GM19467 (cell line): ENCODE measurements at regions not wholly inside any gene's neighbourhood (a gene's known extent, or its start where the extent isn't known, plus 50 kb on each side); places are given as distances from the start of the nearest gene placed in this dataset.
"Not testable (repeated sequence)": the region's sequence is repeated elsewhere in the genome, so short reads cannot be mapped to it uniquely, and the experiment has no call there.

Experiments
- ATAC-seq: cut with Tn5 transposase; IDR thresholded peaks from one replicate; pipeline ENCODE4 v1.9.1; 2021; ENCODE audit warnings: mild to moderate bottlenecking, moderate library complexity; ENCODE audit not compliant: unreplicated experiment

DNA sequence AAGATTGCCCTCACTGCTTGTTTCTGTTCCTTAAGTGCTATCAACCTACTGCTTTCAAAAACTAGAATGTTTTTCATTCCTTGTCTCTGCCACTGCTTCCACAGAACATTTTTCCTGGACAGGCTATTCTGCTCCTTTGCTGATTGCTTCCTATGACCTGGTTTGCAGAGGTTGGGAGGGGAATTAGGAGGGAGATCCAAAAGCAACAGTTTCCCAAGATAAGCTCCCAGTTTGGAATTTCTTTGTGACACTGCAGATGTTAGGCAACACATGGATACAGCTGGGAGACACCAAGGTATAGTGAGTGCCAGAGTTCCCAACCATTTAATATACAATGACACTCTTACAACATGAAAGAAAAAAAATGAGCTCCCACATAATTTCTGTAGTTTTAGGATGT is 1036.5 kb downstream of the ROBO2 start:
- ATAC-seq: no peak

DNA sequence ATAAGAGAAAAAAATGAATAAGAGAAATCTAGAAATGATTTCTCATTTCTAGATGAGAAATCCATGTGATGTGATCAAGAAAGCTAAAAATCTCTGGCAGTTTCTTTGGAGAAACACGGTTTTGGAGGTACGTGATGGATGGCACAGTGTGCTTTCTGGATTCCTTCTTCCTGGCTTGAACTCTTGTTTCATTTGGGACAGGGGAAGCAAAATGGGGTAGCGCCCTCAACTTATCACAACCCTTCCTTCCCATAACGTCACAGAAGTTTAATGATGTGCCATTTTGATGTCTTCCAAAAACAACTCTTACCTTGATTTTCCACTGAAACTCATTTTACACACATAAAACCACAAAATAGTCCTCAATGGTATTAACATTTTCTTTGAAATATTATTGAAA is 1037.3 kb downstream of the ROBO2 start:
- ATAC-seq: no peak

DNA sequence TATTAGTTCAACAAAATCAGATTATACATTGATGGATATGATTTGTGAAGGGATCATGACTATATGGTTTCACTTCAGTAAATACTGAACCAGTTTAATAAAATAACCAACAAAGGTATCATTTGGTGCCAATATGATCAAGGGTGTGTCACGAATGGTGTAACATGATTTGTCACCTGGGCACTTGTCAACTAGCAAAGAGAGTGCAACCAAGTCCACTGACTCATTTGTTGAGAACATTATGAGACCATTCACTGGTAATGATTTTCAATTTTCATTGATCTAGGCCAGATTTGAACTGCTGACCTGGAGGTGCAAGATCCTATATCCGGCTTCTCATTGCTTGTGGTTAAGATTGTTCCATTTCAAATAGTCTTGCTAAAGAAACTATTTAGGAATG is 1037.9 kb downstream of the ROBO2 start:
- no peak for ATAC-seq

DNA sequence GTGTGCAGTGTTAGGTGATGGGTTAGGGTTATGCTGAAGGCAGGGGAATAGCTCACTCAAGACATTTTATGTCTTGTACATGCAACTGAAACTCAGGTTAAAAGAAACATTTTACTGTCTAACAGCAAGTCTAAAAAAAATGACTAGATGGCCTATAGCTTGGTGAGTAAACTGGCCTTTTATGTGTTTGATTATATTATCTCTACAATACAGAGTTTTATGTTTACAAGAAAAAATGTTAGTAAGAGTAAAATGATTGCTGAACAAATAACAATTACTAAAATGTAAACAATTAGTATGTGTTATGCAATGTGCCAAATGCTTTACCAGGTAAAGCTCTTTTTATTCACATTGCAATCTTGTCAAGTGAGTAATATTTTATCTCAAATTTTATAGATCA is 1039.6 kb downstream of the ROBO2 start:
- no peak for ATAC-seq

DNA sequence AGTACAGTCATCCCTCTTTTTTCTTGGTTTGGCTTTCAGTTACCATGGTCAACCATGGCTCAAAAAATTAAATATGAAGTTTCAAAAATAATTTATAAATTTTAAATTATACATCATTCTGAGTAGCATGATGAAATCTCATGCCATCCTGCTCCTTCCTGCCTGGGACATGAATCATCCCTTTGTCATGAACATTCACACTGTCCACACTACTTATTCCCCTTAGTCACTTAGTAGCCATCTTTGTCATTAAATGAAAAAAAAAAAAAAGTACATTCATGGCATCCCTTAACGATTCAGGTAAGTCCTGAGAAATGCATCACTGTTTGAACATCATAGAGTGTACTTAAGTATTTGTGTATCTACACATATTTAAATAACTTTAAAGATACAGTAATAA is 1046.3 kb downstream of the ROBO2 start:
- ATAC-seq: no peak

DNA sequence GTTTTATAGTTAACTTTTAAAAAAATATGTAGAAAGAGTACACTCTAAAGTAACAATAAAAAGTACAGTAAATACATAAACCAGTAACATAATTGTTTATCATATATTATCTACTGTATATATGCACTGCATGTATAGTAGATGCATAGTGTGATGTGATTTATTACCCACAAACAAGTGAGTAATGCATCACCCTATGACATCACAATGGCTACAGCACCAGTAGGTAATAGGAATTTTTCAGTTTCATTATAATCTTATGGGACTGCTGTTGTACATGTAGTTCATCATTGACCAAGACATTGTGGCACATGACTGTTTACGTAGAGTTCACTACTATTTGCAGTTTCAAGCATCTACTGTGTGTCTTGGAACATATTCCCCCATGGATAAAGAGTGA is 1047.2 kb downstream of the ROBO2 start:
- ATAC-seq: no peak

DNA sequence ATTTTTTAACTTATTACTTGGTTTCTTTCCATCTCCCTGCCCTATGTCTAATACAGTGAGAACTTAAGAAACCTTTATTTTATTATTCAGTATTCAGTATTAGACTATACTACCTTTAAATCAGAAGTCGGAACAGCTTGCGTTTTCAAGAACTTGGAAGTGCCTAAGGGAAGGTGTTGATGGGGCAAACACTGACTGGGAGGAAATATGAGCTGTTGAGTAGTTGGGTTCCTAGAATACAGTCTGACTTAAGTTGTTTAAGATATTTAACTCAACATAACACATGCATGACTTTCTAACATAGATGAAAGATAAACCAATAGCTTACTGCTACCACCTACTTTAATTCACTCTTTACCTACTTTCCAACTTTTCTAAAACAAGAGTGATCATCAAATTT is 1048.1 kb downstream of the ROBO2 start:
- no peak for ATAC-seq

DNA sequence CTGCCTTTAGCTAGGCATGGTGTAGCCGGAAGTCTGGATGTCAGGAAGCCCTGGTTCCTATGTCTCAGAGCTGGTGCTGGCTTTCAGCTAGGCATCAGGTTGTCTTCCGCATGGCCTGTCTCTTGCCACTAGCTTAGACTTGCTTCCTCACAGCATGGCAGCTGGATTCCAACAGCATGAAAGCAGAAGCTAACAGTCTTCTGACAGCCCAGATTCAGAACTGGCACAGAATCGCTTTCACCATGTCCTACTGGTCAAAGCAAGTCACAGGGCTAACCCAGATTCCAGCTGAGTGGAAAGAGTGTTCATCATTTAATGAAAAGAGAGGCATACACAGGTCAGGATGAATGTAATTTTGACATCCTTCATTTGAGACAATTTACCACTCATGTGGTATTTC is 1050.5 kb downstream of the ROBO2 start:
- no peak for ATAC-seq

DNA sequence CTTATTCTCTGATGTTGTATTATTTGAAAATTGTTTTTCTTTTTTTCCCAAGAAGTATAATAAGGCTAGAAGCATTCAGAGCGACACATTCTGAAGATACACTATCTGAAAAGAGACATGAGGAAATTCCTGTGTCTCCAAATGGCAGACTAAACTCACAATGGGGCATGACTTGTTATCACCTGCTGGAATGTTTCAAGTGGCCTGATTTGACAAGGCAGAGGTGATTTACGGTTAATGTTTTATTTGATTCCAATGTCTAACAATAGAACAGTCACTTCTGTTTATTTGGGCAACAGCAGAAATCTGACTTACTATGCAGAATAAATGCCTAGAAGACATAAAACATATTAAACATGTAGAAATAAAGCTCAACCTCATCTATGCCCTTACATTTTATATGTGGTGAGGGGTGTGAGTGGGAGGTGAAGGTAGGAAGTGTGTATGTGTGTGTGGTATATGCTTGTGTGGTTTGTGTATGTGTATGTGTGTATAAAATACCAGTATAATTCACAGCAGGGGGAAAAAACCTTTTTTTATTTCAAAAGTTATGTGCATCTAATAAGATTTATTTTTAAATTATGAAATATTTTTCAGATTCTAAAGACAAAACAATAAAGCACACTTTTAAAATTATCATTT is 1051.7 kb downstream of the ROBO2 start:
- no peak for ATAC-seq

DNA sequence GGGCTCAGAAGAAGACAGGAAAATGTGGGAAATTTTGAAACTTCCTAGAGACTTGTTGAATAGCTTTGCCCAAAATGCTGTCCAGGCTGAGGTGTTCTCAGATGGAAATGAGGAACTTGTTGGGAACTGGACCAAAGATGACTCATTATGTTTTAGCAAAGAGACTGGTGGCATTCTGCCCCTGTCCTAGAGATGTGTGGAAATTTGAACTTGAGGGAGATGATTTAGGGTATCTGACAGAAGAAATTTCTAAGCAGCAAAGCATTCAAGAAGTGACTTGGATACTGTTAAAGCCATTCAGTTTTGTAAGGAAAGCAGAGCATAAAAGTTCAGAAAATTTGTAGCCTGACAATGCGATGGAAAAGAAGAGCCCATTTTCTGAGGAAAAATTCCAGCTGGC is 1052.7 kb downstream of the ROBO2 start:
- ATAC-seq: not testable (repeated sequence)

DNA sequence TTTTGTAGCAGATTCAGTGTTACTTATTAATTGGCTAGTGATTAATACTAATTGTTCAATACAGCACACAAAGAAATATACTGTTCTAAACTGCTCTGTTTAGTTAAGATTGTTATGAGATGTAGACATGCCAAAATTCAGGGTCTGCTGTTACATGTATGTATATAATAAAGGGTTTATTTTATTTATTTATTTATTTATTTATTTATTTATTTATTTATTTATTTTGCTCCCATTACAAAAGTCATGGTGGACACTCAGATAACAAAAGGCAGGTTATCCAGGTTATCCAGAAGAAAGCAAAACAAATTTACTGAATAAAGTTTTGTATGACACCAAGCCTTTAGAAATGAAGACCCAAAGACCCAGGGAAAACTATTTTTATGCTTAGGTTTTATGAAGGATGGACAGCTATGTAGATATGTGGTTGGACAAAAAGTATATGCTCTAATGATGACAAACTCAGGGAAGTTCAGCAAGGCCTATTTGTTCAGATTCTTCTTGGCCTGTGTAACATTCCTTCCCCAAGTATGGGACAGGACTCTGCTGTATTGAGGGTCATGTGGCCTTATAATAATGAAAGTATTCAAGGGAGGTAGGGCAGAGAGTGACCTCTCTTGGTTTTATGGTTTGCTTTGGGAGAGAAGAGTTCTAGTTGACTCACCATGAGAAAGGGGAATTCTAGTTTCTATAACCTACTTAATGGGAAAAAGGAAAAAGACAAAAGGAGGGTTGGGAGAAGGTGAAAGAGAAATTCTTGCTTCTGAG is 1056.8 kb downstream of the ROBO2 start:
- no peak for ATAC-seq

DNA sequence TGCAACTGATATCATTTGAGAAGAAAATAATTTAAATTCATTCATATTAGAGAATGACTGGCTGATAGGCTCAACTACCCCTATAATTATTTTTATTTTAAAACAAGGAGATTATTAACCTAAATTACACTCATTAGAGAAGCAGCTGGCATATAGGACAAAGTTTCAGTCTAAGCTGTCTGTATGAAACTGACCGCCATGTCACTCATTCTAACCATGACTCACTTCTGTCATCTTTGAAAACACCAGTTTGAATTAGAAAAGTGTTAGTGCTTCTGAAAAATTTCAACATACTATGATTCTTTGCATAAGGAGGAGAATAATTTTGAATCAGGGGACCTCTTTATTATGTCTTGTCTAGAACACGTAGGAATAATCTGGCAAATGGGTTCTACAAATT is 1058.5 kb downstream of the ROBO2 start:
- no peak for ATAC-seq

DNA sequence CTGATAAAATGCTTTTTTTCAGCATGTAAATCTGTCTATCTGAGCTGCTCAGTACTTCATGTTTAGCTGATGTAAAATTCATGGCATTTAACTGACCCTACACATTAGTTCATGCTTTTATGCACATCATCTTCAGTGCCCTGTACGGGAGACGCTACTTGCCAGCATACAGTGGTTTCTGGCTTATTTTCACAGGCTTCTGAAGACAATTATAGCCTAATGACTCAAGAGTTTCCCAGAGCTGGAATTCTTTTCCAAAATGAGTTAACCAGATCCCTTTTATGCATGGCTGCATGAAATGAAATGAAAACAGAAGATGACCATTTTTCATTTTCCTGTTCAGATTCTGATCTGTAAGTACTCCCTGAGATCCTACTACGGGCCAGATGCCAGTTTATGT is 1061.5 kb downstream of the ROBO2 start:
- no peak for ATAC-seq

DNA sequence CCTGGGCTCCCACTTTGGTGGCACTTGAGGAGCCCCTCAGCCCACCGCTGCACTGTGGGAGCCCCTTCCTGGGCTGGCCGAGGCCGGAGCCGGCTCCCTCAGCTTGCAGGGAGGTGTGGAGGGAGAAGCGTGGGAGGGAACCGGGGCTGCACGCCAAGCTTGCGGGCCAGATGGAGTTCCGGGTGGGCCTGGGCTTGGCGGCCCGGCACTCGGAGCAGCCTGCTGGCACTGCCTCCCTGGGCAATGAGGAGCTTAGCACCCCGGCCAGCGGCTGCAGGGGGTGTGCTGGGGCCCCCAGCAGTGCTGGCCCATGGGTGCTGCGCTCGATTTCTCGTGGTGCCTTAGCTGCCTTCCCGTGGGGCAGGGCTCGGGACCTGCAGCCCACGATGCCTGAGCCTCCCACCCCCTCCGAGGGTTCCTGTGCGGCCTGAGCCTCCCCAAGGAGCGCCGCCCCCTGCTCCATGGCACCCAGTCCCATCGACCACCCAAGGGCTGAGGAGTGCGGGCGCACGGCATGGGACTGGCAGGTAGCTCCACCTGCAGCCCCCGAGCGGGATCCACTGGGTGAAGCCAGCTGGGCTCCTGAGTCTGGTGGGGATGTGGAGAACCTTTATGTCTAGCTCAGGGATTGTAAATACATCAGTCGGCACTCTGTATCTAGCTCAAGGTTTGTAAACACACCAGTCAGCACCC is 1068.5 kb downstream of the ROBO2 start:
- ATAC-seq: not testable (repeated sequence)

DNA sequence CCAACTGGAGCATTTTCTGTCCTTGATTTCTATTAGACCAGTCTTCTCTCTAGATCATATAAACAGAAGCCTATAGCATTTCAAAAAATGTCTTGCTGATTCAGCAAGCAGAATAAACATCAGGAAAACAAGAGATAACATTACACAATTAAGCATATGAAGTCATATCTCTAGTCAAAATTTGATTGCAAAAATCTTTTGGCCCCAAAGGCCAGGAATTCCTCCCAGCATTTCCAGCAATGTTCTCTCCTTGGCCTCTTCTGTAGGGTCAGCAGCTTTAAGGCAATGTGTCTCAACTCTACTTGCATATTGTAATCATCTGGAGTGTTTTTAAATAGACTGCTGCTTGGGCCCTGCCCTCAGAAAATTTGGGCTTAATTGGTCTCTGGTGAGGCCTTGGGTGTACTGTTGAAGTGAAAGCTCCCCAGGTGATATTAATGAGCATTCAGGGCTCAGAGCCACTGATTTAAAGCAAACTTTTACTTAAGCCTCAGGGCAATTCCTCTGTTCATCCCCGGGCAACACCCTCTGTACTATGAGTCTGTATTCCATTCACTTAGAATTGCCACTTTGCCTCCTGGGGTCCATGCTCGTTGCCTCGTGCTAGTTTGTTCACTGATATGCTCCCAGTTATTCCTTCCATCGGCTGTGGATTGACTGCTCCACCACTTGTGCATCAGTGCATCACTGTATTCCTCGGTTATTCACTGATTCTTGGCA is 1072.6 kb downstream of the ROBO2 start:
- no peak for ATAC-seq

DNA sequence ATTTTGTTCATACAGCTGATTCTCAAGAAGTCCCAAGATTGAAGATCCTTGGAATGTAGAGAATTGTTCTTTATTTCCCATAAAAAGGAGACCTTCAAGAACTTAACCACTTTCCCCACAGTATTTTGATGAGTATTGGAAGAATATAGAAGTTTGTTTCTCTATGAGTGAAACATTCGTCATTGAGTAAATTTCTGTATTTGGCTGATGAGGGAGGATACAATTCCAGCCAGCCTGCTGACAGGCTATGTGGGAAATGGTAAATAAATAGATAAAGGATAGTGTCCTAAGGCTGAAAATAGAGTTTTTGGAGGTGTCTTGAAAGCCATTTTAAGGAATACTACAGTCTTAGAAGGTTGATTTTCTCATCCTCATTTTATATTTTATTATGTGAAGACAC is 1076.1 kb downstream of the ROBO2 start:
- no peak for ATAC-seq

DNA sequence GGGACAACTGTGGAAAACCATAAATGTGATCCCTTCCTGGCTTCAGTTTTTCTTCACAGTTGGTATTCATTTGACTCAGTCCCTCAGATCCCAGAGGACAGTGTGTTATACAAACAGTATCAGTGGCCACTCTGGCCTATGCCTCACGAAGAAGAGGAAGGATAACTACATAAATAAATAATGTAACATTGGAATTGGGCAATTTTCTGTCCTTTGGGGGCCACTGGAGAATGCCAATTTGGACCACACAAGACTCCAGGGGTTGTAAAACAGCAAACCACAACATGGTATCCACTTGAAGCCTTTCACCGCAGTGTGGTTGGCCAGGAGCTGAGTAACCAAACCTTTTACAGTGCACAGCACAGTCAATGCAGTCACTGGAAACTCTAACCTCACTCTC is 1077.0 kb downstream of the ROBO2 start:
- no peak for ATAC-seq

DNA sequence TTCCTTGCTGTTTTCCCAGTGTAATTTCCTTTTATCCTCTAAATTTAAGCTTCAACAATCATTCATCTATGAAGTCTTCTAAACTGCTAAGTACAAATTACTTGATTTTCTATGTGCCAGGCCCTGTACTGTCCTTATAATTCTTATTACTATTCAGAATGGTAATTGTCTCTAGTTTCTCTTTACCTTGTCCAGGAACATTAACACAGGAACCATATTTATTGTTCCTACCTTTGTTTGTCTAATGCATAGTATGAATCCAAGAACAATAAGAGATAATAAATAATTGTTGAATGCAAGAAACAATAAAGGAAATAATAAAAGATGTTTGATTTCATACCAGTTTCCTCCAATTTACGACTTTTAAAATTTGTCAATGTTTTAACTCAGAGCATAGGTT is 1083.2 kb downstream of the ROBO2 start:
- no peak for ATAC-seq

DNA sequence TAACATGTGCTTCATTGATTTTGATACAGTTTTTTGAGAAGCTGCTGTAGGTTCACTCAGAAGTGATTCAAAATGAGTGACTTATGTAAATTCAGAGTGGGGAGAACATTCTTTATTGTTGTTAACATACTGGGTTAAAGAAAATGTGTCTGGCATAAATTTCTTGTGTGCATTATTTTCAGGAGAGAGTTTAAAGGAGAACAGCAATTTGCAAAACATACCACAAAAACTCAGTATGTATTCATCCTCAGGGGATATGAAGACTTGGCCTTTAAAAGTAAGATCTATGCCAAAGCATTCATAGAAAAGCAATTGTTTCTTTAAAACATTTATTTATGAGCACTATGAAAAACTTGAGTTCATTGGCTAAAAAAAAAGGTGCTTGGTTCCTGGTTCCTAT is 1089.8 kb downstream of the ROBO2 start:
- no peak for ATAC-seq

DNA sequence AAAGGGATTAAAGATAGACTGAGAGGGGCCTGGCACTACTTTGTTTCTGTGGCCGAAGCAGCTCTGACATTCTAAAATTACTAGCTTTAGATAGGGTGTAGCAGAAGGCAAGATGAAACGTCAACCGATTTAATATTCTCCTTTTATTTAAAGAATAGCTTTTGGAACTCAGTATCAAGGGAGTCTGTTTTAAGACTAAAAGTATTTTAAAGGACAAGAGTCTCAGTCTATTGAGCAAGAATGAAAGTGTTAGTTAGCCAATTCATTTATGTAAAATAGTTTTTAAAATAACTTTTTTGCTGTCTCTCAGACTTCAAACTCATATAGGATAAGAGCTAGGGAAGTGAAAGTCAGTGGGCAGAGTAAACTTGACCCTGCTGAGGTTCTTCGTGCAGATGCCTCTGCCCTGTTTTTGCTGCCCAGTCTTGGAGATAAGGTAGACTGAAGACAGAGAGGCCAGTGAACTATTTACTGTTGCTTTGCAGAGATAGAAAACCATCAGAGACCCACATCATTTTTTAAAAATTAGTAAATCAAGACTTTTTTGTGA is 1090.9 kb downstream of the ROBO2 start:
- no peak for ATAC-seq

DNA sequence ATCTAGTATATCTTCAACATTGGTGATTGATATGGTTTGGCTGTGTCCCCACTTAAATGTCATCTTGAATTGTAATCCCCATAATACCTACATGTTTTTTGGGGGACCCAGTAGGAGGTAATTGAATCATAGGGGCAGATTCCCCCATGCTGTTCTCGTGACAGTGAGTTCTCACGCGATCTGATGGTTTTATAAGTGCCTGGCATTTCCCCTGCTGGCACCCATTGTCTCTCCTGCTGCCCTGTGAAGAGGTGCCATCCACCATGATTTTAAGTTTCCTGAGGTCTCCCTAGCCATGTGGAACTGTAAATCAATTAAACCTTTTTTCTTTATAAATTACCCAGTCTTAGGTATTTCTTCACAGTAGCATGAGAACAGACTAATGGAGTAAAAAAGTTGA is 1094.6 kb downstream of the ROBO2 start:
- no peak for ATAC-seq
